K562 (cell line): ENCODE measurements at regions not wholly inside any gene's neighbourhood (a gene's known extent, or its start where the extent isn't known, plus 50 kb on each side); places are given as distances from the start of the nearest gene placed in this dataset.

ENCODE experiments used
- ATAC-seq: fragments of 200-7000 bp; cut with Tn5 transposase; 3 replicates; pipeline ENCODE4 v1.9.1; 2020; ENCODE audit warnings: moderate library complexity
- BruUV-seq: library from RNA; stranded (reverse); fragments of 400-500 nt; replicated peaks from 2 replicates; lab custom pipeline; 2021; lab: Mats Ljungman, UMichigan
- CTCF ChIA-PET: fragments of 300-600 bp; formaldehyde crosslinking; extraction: SDS; loops from one replicate; lab custom pipeline; 2021; ENCODE audit warnings: low intra/inter-chr PET ratio; lab: Yijun Ruan, JAX
- POLR2A ChIA-PET: fragments of 300-600, 350-650 bp; sonication (Branson Sonifier 250); formaldehyde crosslinking; extraction: SDS; loops from one replicate; lab custom pipeline; 2021; ENCODE audit warnings: antibody characterized with exemption, inconsistent platforms; lab: Yijun Ruan, JAX
- DNase-seq, 4 experiments: peaks; one replicate each; pipeline versions ENCODE4 v3.0.0 to v3.0.0-alpha.2; 2011 to 2018; ENCODE audit warnings: low spot score in 3 of 4, mixed read lengths in 3 of 4; ENCODE audit errors: extremely low read depth in 1 of 4
- FAIRE-seq: peaks from 2 replicates; lab custom pipeline; 2011; peaks lifted over from hg19 to GRCh38; lab: Jason Lieb, UNC
- H2AFZ ChIP-seq: 2 replicates; pipeline ENCODE4 v1.6.0; 2011; ENCODE audit warnings: low read depth, low read length, control low read depth, inconsistent platforms
- H3K27ac ChIP-seq: fragments of 200-600 bp; 3 replicates; pipeline ENCODE4 v1.8.0; 2011; ENCODE audit warnings: low read depth, mild to moderate bottlenecking, control low read depth, inconsistent platforms, low read length, moderate library complexity, mixed read lengths; ENCODE audit errors: extremely low read depth
- H3K27me3 ChIP-seq, 2 experiments: fragments of 300-600 bp in 1 of 2; 2 replicates in 1 of 2; 3 replicates in 1 of 2; pipeline versions ENCODE4 v1.6.0 to v1.8.0; 2011; ENCODE audit warnings: inconsistent platforms in 2 of 2, low read length in 2 of 2, mild to moderate bottlenecking in 1 of 2, mixed read lengths in 1 of 2, moderate library complexity in 1 of 2; ENCODE audit not compliant: control insufficient read depth in 2 of 2, insufficient read depth in 2 of 2
- H3K36me3 ChIP-seq: fragments of 300-600 bp; 3 replicates; pipeline ENCODE4 v1.8.0; 2011; ENCODE audit warnings: mild to moderate bottlenecking, low read length, inconsistent platforms; ENCODE audit not compliant: control insufficient read depth, insufficient read depth
- H3K4me1 ChIP-seq, 2 experiments: fragments of 200-600 bp in 1 of 2; replicated peaks in 1 of 2; 2 replicates in 1 of 2; 3 replicates in 1 of 2; pipeline versions ENCODE4 v1.5.1 to v1.8.0; 2011; ENCODE audit warnings: inconsistent platforms in 2 of 2, low read length in 2 of 2, mild to moderate bottlenecking in 1 of 2, mixed read lengths in 1 of 2, moderate library complexity in 1 of 2; ENCODE audit not compliant: control insufficient read depth in 2 of 2, insufficient read depth in 2 of 2
- H3K4me2 ChIP-seq: 2 replicates; pipeline ENCODE4 v1.6.1; 2011; ENCODE audit warnings: low read length, control low read depth, inconsistent platforms, mixed read lengths; ENCODE audit not compliant: insufficient read depth
- H3K4me3 ChIP-seq: fragments of 200-600 bp; sonication (generic), shearing (Covaris generic); 2 replicates; pipeline ENCODE4 v1.5.1; 2016; ENCODE audit warnings: control low read depth, inconsistent platforms
- H3K79me2 ChIP-seq: fragments of 200-600 bp; 3 replicates; pipeline ENCODE4 v1.8.0; 2011; ENCODE audit warnings: low read length, inconsistent platforms; ENCODE audit not compliant: control insufficient read depth, insufficient read depth
- H3K9ac ChIP-seq, 2 experiments: 2 replicates each; pipeline versions ENCODE4 v1.6.0 to v1.6.1; 2011; ENCODE audit warnings: low read depth in 2 of 2, low read length in 2 of 2, control low read depth in 1 of 2, inconsistent platforms in 1 of 2, mild to moderate bottlenecking in 1 of 2, mixed read lengths in 1 of 2; ENCODE audit not compliant: insufficient read depth in 1 of 2
- H3K9me1 ChIP-seq: one replicate; pipeline ENCODE4 v1.6.0; 2011; ENCODE audit warnings: inconsistent platforms, mild to moderate bottlenecking, low read length, moderate library complexity; ENCODE audit not compliant: control insufficient read depth, insufficient read depth
- H3K9me3 ChIP-seq: replicated peaks from 2 replicates; pipeline ENCODE4 v1.5.1; 2011; ENCODE audit warnings: low read depth, low read length, inconsistent platforms; ENCODE audit not compliant: control insufficient read depth, insufficient read depth
- H4K20me1 ChIP-seq: replicated peaks from 2 replicates; pipeline ENCODE4 v1.6.1; 2011; ENCODE audit warnings: low read length, inconsistent platforms, mixed read lengths; ENCODE audit not compliant: control insufficient read depth, insufficient read depth
- ARHGAP35 ChIP-seq: fragments of 450-650 bp; IDR thresholded peaks from 2 replicates; pipeline ENCODE4 v1.6.1; 2018; ENCODE audit not compliant: partially characterized antibody
- C11orf30 ChIP-seq: fragments of 450-650 bp; IDR thresholded peaks from 2 replicates; pipeline ENCODE4 v1.6.1; 2016; ENCODE audit warnings: low read depth, mild to moderate bottlenecking
- CBX8 ChIP-seq: fragments of 200-600 bp; sonication (generic); IDR thresholded peaks from 2 replicates; pipeline ENCODE4 v1.6.1; 2012; ENCODE audit warnings: borderline replicate concordance, mixed run types, low read depth, mild to moderate bottlenecking, moderate library complexity, mixed read lengths, low read length, control low read depth, inconsistent platforms; ENCODE audit not compliant: poor library complexity, severe bottlenecking; ENCODE audit errors: extremely low read depth
- HNRNPLL ChIP-seq: fragments of 200-400 bp; formaldehyde crosslinking; IDR thresholded peaks from 2 replicates; pipeline ENCODE4 v1.6.1; 2017; ENCODE audit warnings: low read length, low read depth, mild to moderate bottlenecking; ENCODE audit not compliant: poor library complexity, severe bottlenecking
- LARP7 ChIP-seq: fragments of 450-650 bp; IDR thresholded peaks from 2 replicates; pipeline ENCODE4 v1.6.1; 2016
- RAD51 ChIP-seq: fragments of 450-650 bp; IDR thresholded peaks from 2 replicates; pipeline ENCODE4 v1.7.1; 2016; ENCODE audit warnings: low read depth, mild to moderate bottlenecking, borderline replicate concordance
- SMAD4 ChIP-seq: fragments of 250-450 bp; sonication (Bioruptor Pico); conservative IDR thresholded peaks from 2 replicates; pipeline ENCODE4 v1.8.0; 2021; ENCODE audit warnings: inconsistent platforms, mild to moderate bottlenecking, moderate library complexity
- YY1 ChIP-seq, 3 experiments: IDR thresholded peaks; 2 replicates each; pipeline ENCODE4 v1.6.1; 2011; ENCODE audit warnings: low read length in 2 of 3, mild to moderate bottlenecking in 2 of 3, moderate library complexity in 2 of 3, borderline replicate concordance in 1 of 3, control low read depth in 1 of 3, low read depth in 1 of 3; ENCODE audit not compliant: insufficient read depth in 3 of 3, insufficient replicate concordance in 2 of 3, control insufficient read depth in 1 of 3, insufficient read length in 1 of 3; ENCODE audit errors: extremely low read depth in 1 of 3
- ZBTB7A ChIP-seq: IDR thresholded peaks from 2 replicates; pipeline ENCODE4 v1.6.1; 2011; ENCODE audit warnings: low read depth, mild to moderate bottlenecking, low read length, moderate library complexity, borderline replicate concordance; ENCODE audit not compliant: control insufficient read depth
- WGBS: fragments of 100-300 bp; shearing (Covaris generic); methylation state at CpG from one replicate; pipeline ENCODE4 v1.1.6; 2016; ENCODE audit warnings: low coverage, mixed read lengths; ENCODE audit not compliant: insufficient coverage; ENCODE audit errors: missing lambda C conversion rate; 5-methylcytosine and 5-hydroxymethylcytosine counted together
- in situ Hi-C: fragments of 300-500 bp; cut with MboI; formaldehyde crosslinking; loops from 4 replicates; pipeline ENCODE4 v1.15.0; 2018; ENCODE audit warnings: inconsistent platforms, mixed read lengths
- intact Hi-C: fragments of 100-400 bp; cut with micrococcal nuclease; formaldehyde crosslinking; loops from 2 replicates; pipeline ENCODE4 v1.14.2; 2022

GRCh38 chr4:181018913-181019312 lies 1224.3 kb upstream of the TENM3 start:
- intact Hi-C loops, result no loop called here
- POLR2A ChIA-PET, result no interaction called here
- no TSS peak for BruUV-seq

GRCh38 chr4:181020456-181020855 lies 1222.7 kb upstream of the TENM3 start:
- H3K9me1 ChIP-seq, result no peaks in the 10 kb centered on the region
- ChIA-PET POLR2A (no interaction called here), CTCF (no interaction called here)
- no peak overlapping the region for H3K4me2 ChIP-seq
- H3K27me3 ChIP-seq, result no peaks in the 10 kb centered on the region
- intact Hi-C loops, result no loop called here
- H3K9ac ChIP-seq, result no peak overlapping the region
- in situ Hi-C loops, result no loop called here
- H3K4me3 ChIP-seq, result no peak overlapping the region
- DNase-seq, result peak in 1 of 4 experiments; percentile 3
- H3K4me1 ChIP-seq, result no peaks in the 10 kb centered on the region
- no peak overlapping the region for H3K27ac ChIP-seq
- BruUV-seq, result no TSS peak
- H4K20me1 ChIP-seq, result no peaks in the 10 kb centered on the region
- H3K79me2 ChIP-seq, result no peaks in the 10 kb centered on the region
- no peak overlapping the region for H2AFZ ChIP-seq
- no peak for FAIRE-seq
- no peaks in the 10 kb centered on the region for H3K36me3 ChIP-seq
- ATAC-seq, result no peak
- no peaks in the 10 kb centered on the region for H3K9me3 ChIP-seq
- 0% methylated on average over 3 of the region's 3 CpGs for WGBS
- TF ChIP-seq C11orf30 (no peak), ARHGAP35 (no peak), SMAD4 (CRISPR knock-in tag) (no peak), YY1 (IDR thresholded peaks at IDR 0.05; ENCODE audit: borderline replicate concordance in 1 of 3, control insufficient read depth in 1 of 3, extremely low read depth in 1 of 3, insufficient read depth in 3 of 3, insufficient read length in 1 of 3, insufficient replicate concordance in 2 of 3, low read depth in 1 of 3, low read length in 2 of 3) (no peak), HNRNPLL (no peak), LARP7 (no peak)

More at GRCh38 chr4:181018913-181019312, 1224.3 kb upstream of the TENM3 start:
- H4K20me1 ChIP-seq, result no peaks in the 10 kb centered on the region
- H3K4me3 ChIP-seq, result no peak overlapping the region
- H3K27me3 ChIP-seq, result no peaks in the 10 kb centered on the region
- FAIRE-seq, result no peak
- no peak overlapping the region for H3K4me2 ChIP-seq
- H3K9me3 ChIP-seq, result no peaks in the 10 kb centered on the region
- H2AFZ ChIP-seq, result no peak overlapping the region
- H3K9me1 ChIP-seq, result no peaks in the 10 kb centered on the region
- no peaks in the 10 kb centered on the region for H3K79me2 ChIP-seq
- ATAC-seq, result no peak
- no peaks in the 10 kb centered on the region for H3K4me1 ChIP-seq
- DNase-seq, result no peak
- CTCF ChIA-PET, result no interaction called here
- no peaks in the 10 kb centered on the region for H3K36me3 ChIP-seq
- 0% methylated on average over 5 of the region's 5 CpGs for WGBS
- TF ChIP-seq RAD51, result no peak
- TF ChIP-seq ZBTB7A, result no peak
- TF ChIP-seq CBX8, result no peak
- in situ Hi-C loops, result no loop called here
- H3K27ac ChIP-seq, result no peak overlapping the region
- H3K9ac ChIP-seq, result no peak overlapping the region
